Lung (tissue), 11 donors: ENCODE measurements at regions not wholly inside any gene's neighbourhood (a gene's known extent, or its start where the extent isn't known, plus 50 kb on each side); places are given as distances from the start of the nearest gene placed in this dataset.

ENCODE experiments used
- ATAC-seq: fragments of 200-7000 bp; cut with Tn5 transposase; one replicate; pipeline ENCODE4 v1.9.1; 2020; ENCODE audit warnings: moderate number of reproducible peaks; ENCODE audit not compliant: insufficient read depth, low FRiP score
- DNase-seq, 3 donors: peaks; one replicate each; pipeline ENCODE4 v3.0.0-alpha.2; 2013 to 2017
- H3K27ac ChIP-seq, 2 donors: one replicate each; pipeline ENCODE4 v1.5.1; 2013; ENCODE audit warnings: mild to moderate bottlenecking in 2 of 2, moderate library complexity in 2 of 2, control low read depth in 1 of 2, inconsistent platforms in 1 of 2, low read depth in 1 of 2, low read length in 1 of 2
- H3K27me3 ChIP-seq, 3 donors: one replicate each; pipeline ENCODE4 v1.5.1; 2013; ENCODE audit warnings: low read length in 2 of 3; ENCODE audit not compliant: control insufficient read depth in 3 of 3, insufficient read depth in 3 of 3
- H3K36me3 ChIP-seq, 4 donors: one replicate each; pipeline ENCODE4 v1.5.1; 2013; ENCODE audit warnings: low read length in 4 of 4, mild to moderate bottlenecking in 1 of 4, moderate library complexity in 1 of 4; ENCODE audit not compliant: control insufficient read depth in 4 of 4, insufficient read depth in 4 of 4
- H3K4me1 ChIP-seq, 5 donors: one replicate each; pipeline ENCODE4 v1.5.1; 2013; ENCODE audit warnings: low read length in 5 of 5, mild to moderate bottlenecking in 2 of 5, moderate library complexity in 1 of 5; ENCODE audit not compliant: control insufficient read depth in 5 of 5, insufficient read depth in 5 of 5
- H3K4me3 ChIP-seq: one replicate; pipeline ENCODE4 v1.5.1; 2013; ENCODE audit warnings: mild to moderate bottlenecking, control low read depth, moderate library complexity
- H3K9ac ChIP-seq, 2 donors: one replicate each; pipeline ENCODE4 v1.5.1; 2013; ENCODE audit warnings: low read length in 2 of 2, control low read depth in 1 of 2; ENCODE audit not compliant: insufficient read depth in 1 of 2
- H3K9me3 ChIP-seq, 4 donors: one replicate each; pipeline ENCODE4 v1.5.1; 2013; ENCODE audit warnings: low read length in 3 of 4, mild to moderate bottlenecking in 1 of 4, moderate library complexity in 1 of 4; ENCODE audit not compliant: control insufficient read depth in 4 of 4, insufficient read depth in 3 of 4
- WGBS, 2 donors: extraction: QIAGEN DNeasy Blood & Tissue Kit; methylation state at CpG; one replicate each; pipeline ENCODE4 v1.1.7; 2013; 5-methylcytosine and 5-hydroxymethylcytosine counted together
- TF ChIP-seq, protein P1 (sequence below): IDR thresholded peaks from 2 replicates; pipeline ENCODE4 v1.5.1; 2012; ENCODE audit warnings: mild to moderate bottlenecking; ENCODE audit errors: control extremely low read depth, extremely low read depth
- donor health status: control.
- donor health status: control.
- donor health status: Bipolar disorder and iron deficiency.
- donor health status: healthy.
- donor health status: DM: yes; HTN: yes; CAD: no.

DNA sequence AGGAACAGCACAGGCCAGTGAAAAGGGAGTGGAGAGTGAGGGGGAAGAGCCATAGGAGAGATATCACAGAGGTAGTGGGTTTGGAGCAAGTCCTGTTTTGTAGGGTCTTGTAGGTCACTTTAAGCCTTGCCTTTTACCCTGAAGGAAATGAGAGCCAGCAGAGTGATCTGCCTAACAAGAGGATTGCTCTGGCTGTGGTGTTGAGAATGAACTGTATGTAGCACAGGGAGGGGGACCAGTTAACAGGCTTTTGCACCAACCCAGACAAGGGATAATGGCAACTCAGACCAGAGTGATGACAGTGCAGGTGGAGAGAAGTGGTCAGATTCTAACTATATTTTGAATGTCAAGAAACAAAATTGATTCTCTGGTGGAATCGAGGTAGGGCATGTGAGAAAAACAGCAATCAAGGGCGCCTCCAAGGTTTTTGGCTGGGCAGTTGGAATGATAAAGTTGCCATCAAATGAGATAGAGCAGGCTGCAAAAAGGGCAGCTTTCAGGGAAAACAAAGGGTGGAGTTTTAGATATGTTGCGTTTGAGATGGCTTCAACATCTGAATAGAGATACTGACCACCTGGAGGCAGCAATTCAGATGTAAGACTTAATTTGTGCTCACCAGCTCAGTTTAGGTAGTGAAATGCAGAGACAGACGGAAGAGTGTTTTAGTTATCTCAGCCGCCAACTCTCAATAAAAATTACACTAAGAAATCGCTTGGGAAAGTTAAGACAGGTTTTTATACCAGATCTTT is 134.4 kb upstream of the BTBD3 start:
- Histone ChIP-seq H3K27me3 (no peaks in the 10 kb centered on the region), H3K4me1 (no peaks in the 10 kb centered on the region), H3K9me3 (no peaks in the 10 kb centered on the region), H3K36me3 (no peaks in the 10 kb centered on the region), H3K27ac (no peak overlapping the region), H3K9ac (no peak overlapping the region), H3K4me3 (no peak overlapping the region)
- TF ChIP-seq, protein P1, sequence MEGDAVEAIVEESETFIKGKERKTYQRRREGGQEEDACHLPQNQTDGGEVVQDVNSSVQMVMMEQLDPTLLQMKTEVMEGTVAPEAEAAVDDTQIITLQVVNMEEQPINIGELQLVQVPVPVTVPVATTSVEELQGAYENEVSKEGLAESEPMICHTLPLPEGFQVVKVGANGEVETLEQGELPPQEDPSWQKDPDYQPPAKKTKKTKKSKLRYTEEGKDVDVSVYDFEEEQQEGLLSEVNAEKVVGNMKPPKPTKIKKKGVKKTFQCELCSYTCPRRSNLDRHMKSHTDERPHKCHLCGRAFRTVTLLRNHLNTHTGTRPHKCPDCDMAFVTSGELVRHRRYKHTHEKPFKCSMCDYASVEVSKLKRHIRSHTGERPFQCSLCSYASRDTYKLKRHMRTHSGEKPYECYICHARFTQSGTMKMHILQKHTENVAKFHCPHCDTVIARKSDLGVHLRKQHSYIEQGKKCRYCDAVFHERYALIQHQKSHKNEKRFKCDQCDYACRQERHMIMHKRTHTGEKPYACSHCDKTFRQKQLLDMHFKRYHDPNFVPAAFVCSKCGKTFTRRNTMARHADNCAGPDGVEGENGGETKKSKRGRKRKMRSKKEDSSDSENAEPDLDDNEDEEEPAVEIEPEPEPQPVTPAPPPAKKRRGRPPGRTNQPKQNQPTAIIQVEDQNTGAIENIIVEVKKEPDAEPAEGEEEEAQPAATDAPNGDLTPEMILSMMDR, result no peak
- no peak for DNase-seq
- 91 to 95% methylated on average over 6 of the region's 6 CpGs for WGBS, 2 donors
- no peak for ATAC-seq

DNA sequence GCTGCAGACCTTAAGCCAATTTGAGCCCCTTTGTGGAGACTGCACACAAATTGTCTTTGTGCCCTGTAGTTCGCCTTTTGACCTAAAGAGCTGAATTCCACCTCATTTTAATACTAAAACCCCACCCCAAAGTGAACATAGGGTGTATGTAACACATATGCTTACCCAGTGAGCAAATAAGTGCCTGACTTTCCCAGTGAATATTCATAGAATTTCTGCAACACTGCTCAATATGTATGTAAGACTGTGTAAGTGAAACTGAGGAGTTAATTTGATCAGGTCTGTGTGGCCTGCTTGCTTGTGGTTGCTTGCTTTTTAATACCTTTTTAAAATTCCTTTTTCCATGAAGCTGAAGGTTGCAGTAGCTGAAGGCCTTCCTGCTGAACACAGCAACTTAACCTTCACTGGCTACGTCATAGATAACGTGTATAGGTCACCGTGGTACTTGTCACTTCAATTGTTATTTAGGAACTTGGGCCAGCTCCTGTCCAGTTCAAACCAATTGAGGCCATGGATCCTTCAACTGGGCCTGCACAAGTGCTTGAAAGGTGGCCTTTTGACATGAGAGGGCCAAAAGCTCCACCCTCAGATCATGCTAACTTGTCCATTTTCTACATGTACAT is 131.7 kb upstream of the BTBD3 start:
- no peaks in the 10 kb centered on the region for H3K4me1 ChIP-seq
- no peak overlapping the region for H3K4me3 ChIP-seq
- H3K36me3 ChIP-seq, result no peaks in the 10 kb centered on the region
- no peak overlapping the region for H3K27ac ChIP-seq
- H3K27me3 ChIP-seq, result no peaks in the 10 kb centered on the region
- ATAC-seq (no peak), DNase-seq (no peak)
- WGBS, 2 donors, result 90 to 94% methylated on average over 4 of the region's 4 CpGs
- no peaks in the 10 kb centered on the region for H3K9me3 ChIP-seq
- TF ChIP-seq, protein P1, result no peak
- H3K9ac ChIP-seq, result no peak overlapping the region

DNA sequence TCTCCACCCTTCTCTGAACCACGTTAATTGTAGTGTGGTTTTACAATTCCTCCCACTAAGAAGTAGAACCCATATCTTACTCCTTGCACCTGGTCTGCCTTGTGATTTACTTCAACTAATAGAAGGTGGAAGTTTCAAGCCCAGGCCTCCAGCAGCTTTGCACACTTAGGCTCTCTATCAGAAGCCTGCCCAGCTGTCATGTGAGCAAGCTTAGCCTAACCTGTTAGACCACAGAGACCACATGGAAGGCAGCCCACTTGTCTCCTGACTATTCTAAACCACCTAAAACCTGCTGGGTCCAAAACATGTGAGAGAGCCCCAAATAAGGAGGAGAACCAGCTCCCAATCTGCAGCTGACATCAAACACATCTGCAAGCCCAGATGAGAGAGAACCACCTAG is 127.6 kb upstream of the BTBD3 start:
- WGBS, 2 donors, result 33 to 69% methylated on average over 1 of the region's 1 CpG
- H3K27ac ChIP-seq, result no peak overlapping the region
- TF ChIP-seq, protein P1, result no peak
- H3K36me3 ChIP-seq, result no peaks in the 10 kb centered on the region
- DNase-seq (no peak), ATAC-seq (no peak)
- H3K9ac ChIP-seq, result no peak overlapping the region
- no peak overlapping the region for H3K4me3 ChIP-seq
- H3K4me1 ChIP-seq, result no peaks in the 10 kb centered on the region
- H3K27me3 ChIP-seq, result no peaks in the 10 kb centered on the region
- no peaks in the 10 kb centered on the region for H3K9me3 ChIP-seq
